RPMI7951 (cell line): ENCODE measurements at regions not wholly inside any gene's neighbourhood (a gene's known extent, or its start where the extent isn't known, plus 50 kb on each side); places are given as distances from the start of the nearest gene placed in this dataset.
"Not testable (repeated sequence)": the region's sequence is repeated elsewhere in the genome, so short reads cannot be mapped to it uniquely, and the experiment has no call there.

Source experiments
- DNase-seq: peaks from one replicate; pipeline ENCODE4 v3.0.0-alpha.2; 2012; ENCODE audit warnings: low read depth

DNA sequence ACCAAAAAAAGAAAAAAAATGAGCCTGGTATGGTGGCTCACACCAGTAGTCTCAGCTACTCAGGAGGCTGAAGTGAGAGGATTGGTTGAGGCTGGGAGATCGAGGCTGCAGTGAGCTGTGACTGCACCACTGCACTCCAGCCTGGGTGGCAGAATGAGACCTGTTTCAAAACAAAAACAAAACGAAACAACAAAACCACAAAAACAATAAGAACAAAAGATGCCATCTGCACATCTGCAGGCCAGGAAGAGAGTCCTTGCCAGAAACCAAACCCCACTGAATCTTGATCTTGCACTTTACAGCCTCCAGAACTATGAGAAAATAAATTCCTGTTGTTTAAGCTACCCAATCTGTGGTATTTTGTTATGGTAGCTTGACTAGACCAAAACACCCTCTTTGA lies 207.7 kb downstream of the YTHDC2 start:
- no peak for DNase-seq

DNA sequence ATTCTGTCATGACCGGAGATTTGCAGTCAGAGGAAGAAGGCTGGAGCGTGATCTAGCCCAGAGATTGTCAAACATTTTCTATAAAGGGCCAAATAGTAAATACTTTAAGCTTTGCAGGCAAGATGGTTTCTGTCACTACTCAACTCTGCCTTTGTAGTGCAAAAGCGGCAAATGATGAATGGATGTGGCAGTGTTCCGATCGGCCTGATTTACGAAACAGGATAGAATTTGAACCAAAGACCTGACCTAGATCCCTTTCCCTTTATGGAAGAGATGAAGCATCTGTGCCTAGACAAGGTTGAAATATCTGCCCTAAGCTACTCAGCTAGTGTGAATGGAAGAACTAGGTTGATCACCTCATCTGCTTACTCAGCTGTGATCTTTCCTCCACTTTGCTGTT lies 209.5 kb downstream of the YTHDC2 start:
- DNase-seq, result no peak

DNA sequence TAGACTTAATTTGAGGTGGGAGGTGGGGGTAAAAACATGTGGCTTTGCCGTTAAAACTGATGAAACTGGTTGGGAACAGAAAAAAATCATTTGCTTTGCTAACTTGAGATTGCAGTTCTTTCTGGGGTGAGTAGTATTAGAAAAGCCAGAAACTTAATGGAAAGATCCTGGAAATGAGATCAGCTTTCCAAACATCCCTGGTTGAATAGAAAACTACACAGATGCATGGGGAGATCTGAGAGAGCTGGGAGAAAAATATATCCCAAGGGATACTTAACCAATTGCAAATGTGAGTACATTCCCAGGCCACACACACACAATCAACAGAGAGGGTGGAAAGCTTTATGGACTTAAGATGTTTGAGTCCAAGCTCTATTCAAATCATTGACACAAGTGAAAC lies 222.3 kb downstream of the YTHDC2 start:
- no peak for DNase-seq

DNA sequence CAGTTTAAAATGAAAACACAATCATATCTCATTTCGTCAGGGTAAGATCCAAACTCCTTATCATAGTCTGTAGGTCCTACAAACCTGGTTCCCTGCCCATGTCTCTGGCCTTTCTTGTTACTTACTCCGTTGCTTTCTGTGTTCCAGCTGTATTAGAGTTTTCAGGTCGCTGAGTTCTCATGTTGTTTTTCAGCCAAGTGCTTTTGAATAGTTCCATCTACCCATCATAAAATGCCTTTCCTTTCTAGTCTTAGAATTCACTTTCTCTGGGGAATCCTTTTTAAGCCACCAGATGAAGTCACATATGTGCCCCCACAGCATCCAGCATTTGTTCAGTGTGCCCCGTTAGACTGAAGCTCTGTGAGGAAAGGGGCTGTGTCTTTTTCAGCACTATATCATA lies 228.7 kb downstream of the YTHDC2 start:
- no peak for DNase-seq

DNA sequence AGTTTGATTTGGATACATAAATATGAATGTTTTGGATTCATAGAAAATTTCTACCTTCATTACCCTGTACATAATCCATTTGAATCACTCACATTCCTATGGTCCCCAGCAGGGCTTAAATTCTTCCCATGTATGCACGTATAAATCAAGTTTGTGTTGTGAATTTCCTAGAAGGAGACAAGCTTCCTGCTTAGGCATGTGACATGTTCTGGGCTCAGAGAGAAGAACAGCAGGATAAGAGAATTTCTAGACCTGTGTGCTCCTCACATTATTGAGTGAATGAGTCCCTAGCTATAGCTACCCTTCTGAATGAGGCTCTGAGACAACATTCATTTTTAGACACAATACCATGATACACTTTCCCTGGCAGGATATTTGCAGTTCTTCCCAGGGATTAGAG lies 229.1 kb downstream of the YTHDC2 start:
- DNase-seq, result no peak

DNA sequence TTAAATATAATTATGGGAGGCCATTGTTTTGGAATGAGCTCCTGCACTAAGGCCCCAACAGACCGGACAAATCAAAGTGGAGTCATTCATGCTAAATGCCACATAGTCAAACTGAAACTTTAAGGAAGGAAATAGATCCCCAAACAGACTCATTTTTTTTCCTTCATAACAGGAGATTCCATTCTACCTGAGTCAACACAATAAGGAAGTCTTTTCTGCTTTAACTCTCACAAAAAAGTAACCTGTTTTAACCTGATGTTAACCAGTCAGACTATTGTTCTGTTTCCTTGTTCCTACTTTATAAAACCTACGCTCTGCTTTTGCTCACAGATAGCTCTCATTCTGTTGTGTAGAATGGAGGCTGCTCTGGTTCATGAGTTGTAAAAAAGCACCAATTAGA lies 234.9 kb downstream of the YTHDC2 start:
- DNase-seq, result no peak

DNA sequence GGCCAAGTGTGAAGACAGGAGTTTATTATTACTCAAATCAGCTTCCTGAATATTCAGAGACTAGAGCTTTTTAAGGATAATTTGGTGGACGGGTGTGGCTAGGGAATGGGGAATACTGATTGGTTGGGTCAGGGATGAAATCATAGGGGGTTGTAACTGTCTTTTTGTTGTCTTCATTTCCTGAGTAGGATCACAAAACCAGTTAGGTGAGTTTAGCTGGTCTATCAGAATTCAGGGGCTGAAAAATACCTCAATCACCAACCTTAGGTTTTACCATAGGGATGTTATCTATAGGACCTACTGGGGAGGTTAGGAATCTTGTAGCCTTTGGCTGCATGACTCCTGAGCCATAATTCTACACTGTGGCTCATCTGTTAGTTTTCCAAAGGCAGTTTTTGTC lies 235.8 kb downstream of the YTHDC2 start:
- DNase-seq, result no peak

DNA sequence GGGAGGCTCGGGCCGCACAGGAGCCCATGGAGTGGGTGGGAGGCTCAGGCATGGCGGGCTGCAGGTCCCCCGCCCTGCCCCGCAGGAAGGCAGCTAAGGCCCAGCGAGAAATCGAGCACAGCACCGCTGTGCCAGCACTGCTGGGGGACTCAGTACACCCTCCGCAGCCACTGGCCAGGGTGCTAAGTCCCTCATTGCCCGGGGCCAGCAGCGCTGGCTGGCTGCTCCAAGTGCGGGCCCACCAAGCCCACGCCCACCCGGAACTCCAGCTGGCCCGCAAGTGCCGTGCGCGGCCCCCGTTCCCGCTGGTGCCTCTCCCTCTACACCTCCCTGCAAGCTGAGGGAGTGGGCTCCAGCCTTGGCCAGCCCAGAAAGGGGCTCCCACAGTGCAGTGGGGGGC lies 239.7 kb downstream of the YTHDC2 start:
- not testable (repeated sequence) for DNase-seq

DNA sequence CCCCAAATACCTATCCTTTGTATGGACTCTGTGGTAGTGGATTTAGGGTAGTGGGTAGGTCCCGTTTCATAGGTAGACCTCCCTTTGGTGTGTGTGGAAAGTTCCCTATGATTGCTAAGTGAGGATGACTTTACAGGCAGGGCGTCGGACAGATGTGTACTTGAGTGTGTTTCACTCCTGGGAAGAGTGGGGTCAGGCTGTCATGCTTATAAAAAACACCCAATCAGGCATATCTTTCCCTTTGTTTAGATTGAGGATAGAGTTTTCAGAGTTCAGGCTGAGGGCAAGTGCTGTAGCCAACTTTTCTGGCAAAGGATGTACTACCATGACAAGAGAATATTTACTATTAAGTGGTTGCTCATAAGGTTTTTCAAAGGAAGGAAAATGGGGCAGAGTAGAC lies 242.0 kb downstream of the YTHDC2 start:
- DNase-seq, result no peak

DNA sequence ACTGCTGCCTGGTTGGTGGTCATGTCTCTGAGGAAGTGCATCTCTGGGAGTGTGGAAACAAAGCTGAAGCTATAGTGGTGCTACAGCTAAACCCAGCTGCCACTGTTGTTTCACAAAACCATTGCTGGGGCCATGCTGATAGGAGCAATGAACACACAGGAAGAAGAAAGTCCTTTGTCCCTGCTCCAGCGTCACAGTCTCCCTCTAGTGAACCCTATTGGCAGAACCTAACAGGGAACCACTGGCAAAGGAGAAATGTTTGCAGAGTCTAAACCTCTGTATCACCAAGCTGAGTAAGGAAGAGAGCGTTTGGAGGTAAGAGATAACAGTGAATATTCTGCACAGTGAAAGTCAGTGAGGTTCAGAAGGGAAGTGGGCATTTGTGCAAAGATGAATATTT lies 244.0 kb downstream of the YTHDC2 start:
- DNase-seq, result no peak

DNA sequence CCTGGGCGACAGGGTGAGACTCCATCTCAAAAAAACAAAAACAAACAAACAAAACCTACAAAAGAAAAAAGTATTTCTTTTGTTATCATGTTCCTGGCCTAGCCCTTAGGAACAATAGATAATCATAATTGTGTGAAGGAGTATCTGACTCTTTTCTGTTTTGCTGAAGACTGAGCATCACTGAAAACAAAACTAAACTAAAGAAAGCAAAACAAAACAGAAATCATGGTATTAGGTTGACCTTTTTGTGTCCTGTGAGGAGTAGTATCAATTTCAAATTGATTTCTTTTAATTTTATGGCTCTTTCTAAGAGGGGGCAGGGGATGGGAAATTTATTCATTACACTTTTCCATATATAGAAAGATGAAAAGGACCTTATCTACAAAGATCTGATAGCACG lies 246.0 kb downstream of the YTHDC2 start:
- no peak for DNase-seq

DNA sequence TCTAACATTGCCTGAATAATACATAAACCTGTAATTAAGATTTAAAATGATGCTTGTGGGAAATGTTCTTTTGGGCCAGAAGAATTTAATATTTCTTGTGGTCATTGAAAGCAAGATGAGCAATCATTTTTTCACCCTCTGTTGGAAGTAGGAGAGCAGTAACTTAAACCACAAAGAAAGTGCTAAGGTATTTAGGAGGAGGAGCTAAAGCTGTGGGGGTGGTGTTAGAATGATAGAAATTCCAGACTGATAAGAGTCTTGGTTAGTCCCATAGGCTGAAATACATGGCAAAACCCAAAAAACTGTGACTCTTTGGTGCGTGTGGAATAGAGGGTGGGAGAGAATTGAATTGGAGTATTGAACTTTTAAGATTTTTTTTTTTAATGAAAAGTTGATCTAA lies 247.0 kb downstream of the YTHDC2 start:
- no peak for DNase-seq

DNA sequence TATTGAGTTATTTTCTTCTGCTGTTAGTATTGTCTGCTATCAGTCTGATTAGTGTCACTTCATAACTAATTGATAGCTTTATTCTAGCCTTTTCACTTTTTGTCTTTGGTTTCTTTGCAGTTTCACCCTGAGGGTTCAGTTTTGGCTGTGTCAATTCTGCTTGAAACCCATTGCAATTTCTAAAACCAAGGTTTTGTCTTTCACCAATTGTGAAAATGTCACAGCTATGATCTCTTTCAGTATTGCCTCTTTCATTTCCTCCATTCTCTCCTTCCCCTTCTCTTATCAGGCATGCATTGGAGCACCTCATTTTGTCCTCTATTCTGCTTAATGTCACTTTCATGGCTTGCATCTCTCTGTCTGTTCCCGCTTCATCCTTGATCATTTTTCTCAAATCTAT lies 248.1 kb downstream of the YTHDC2 start:
- DNase-seq, result no peak

DNA sequence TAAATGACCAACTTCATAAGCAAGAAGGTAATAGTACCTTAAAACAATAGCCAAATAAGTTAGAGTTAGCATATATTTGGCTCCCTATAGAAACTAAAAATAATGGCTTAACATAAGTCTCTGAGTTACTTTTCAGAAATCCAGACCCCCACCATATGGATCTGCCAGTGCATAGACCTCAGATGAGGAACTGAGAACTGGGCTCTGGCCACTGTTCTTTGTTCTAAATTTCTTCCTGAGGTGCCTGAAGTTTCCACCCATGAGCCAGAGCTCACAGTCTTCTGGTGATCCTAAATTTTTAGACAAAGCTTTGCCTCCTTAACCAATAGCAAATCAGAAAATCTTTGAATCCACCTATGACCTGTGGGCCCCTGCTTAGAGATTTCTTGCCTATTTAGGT lies 250.9 kb downstream of the YTHDC2 start:
- DNase-seq, result no peak

DNA sequence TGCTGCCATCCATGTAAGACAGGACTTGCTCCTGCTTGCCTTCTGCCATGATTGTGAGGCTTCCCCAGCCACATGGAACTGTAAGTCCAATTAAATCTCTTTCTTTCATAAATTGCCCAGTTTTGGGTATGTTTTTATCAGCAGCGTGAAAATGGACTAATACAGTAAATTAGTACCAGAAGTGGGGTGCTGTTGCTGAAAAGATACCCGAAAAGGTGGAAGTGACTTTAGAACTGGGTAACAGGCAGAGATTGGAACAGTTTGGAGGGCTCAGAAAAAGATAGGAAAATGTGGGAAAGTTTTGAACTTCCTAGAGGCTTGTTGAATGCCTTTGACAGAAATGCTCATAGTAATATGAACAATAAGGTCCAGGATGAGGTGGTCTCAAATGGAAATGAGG lies 253.3 kb downstream of the YTHDC2 start:
- not testable (repeated sequence) for DNase-seq

DNA sequence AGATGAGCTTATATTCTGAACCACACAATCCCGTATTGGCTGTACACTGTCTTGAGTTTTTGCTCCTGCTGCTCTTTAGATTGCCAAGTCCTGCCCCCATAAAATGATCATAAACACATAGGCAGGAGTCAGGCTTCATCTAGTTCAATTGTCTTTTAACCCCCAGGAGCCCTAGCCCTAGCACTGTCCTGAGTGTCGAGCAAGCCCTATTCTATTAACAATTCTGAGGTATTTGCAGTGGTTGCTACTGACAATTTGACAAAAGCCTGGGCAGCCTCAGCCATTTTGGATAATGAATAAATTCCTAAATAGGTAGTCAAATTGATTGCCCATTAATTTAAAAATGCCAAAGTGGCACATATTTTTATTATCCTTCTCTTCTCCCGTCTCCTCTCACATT lies 257.2 kb downstream of the YTHDC2 start:
- DNase-seq, result no peak

DNA sequence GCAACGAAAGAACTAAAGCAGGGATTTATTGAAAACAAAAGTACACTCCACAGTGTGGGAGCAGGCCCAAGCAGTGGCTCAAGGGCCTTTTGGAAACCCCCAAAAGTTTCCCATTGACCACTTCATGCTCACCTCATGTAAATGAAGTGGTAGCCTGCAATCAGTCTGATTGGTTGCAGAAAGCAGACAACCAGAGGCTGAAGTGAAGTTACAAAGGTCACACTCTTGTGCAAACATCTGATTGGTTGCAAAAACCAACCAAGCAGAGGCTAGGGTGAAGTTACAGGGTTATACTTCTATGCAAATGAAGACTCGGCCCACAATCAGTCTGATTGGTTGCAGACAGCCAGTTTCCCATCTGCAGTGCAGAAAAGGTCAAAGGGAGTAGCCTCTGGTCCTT lies 258.0 kb downstream of the YTHDC2 start:
- DNase-seq, result no peak

DNA sequence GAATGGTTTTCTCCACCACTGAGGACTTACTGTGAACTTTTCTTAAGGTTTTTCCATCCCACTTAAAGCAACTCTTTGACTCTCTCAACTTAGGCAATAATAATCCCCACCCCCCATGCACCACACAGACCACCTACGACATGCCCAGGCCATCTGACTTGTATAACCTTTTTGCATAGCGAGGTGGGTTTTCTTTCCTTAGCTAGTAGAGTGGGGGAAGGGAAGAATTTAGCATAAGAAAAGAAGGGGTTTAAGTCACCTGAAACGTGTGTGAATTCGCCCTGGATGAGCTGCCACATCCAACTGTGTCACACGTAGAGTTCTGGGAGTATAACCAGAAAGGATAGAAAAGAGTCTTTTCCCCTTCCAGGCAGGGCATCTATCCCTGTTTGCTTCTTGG lies 262.7 kb downstream of the YTHDC2 start:
- no peak for DNase-seq

DNA sequence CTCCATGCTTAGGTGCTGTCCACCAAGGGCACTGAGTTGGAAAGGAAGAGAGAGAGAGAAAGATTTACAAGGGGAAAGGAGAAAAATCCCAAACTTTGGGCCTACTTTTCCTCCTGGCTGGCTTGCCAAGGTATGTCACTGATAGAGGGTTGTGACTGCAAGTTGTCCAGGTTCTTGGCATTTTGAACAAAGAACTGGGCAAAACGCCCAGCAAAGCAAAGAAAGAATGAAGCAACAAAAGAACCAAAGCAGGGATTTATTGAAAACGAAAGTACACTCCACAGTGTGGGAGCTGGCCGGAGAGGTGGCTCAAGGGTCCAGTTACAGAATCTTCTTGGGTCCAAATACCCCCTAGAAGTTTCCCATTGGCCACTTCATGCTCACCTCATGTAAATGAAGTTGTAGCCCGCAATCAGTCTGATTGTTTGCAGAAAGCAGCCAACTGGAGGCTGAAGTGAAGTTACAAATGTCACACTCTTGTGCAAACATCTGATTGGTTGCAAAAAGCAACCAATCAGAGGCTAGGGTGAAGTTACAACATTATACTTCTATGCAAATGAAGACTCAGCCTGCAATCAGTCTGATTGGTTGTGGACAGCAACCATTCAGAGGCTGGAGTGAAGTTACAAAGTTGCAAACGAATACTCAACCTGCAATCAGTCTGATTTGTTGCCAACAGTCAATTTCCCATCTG lies 263.5 kb downstream of the YTHDC2 start:
- DNase-seq, result peak; percentile 70

DNA sequence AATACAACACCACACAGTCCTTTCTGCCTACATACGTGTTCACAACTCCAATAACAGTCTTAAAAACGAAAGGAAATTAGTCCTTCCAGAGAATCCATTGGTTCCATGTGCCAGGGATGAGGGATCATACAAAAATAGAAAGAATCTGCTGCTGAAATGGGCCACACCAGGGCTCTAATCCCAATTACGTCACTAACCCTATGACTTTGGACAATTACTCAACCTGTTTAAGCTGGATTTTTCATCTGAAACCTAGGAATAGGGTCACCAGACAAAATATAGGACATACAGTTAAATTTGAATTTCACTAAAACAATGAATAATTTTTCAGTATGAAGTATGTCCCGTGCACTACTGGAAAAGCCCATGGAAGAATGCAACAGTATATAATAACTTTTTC lies 264.7 kb downstream of the YTHDC2 start:
- DNase-seq, result no peak

DNA sequence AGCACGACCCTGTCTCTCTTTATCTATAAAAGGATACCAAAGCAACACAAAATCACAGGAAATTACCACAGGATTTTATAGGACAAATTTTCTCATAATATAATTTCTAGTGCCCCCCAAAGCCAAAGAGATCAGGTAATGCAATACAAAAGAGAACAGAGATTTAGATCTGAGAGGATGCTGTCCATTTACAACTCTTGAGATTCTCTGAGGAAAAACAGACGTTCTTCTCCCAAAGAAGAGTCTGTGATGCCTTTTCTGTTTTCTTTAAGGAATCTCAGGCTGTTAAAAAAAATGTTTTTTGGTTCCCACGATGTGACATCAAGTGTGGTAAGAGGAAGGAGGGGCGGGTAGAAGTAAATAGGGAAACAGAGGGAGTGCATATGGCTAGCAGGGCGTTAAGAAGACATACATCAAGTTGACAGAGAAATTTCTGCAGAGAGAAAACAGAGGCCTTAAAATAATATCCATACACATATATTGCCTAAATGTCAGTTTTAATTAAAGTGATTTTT lies 274.7 kb downstream of the YTHDC2 start:
- DNase-seq, result no peak

DNA sequence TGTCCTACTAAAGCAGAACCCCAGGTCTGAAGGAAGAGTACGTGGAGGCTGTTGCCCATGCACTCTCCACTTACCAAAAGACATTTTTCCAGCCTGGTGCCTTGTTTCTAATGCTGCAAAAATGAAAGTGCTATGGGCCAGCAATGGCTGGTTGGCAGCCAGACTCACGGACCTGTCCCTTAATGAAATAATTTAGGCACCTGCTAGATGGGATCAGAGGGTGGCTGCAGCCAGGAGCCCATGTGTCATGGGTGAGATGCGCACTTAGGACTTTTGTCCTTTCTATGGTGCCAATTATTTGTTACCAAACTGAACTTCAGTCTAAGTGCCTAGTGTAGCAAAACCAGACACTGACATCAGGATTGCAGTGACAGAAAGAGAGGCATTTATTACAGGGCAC lies 276.3 kb downstream of the YTHDC2 start:
- DNase-seq, result no peak

DNA sequence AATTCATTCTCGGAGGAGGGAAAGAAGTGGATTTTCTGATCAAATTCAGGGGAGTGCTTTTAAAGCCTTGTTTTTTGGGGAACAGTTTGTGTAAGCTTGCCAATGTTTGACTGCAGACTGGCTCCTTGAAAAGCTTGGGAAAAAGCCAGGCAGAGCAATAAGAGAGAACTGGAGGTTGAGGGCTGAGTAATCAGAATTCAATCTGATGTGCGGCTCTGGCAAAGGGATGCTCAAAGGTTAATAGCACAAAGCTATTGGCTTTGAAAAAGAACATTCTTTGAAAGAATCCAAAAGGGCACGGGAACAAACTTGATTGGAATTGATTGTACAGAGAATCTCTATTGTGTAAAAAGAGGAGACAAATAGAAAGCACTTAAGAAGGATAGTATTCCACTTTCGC lies 279.3 kb downstream of the YTHDC2 start:
- no peak for DNase-seq

DNA sequence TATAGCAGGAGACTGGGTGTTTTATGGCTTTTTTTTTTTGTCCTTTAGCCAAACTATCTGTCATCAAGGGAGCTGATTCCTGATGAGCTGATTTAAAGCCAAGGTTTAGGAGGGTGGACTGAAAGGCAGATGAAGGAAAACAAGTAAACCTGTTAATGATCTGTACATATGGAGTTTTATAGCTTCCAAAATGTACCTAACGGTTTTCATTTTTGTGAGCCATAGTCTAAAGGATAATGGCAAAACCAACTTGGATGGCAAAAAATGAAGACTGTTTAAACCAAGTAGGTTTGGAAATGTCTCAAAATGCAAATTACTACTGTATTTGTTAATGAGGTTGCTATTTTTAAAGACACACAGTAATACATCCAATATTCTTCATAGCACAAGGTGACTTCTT lies 281.5 kb downstream of the YTHDC2 start:
- DNase-seq, result no peak
